GM21423 (cell line): ENCODE measurements at regions not wholly inside any gene's neighbourhood (a gene's known extent, or its start where the extent isn't known, plus 50 kb on each side); places are given as distances from the start of the nearest gene placed in this dataset.

Experiments
- ATAC-seq: cut with Tn5 transposase; IDR thresholded peaks from one replicate; pipeline ENCODE4 v1.9.1; 2021; ENCODE audit warnings: mild to moderate bottlenecking, moderate library complexity; ENCODE audit not compliant: unreplicated experiment

DNA sequence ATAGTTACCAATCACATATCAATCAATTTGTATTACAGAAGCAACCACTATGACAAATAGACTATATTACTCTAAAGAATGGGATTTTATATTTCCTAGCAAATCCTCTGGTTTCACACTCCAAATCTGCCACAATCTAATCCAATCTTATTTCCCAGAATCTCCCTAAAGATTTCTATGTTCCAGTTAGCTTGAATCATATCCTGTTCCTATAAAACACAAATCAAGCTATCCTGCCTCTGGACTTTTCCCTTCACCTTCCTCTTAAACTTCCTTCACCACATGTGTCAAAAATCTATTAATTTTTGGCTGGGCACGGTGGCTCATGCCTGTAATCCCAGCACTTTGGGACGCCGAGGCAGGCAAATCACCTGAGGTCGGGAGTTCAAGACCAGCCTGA, 50.0 kb downstream of the PIK3C2A start:
- ATAC-seq = no peak

- ATAC-seq = no peak
Observed at GRCh38 chr11:17156283-17156682, 51.5 kb downstream of the PIK3C2A start.

GRCh38 chr11:17154409-17155159, 53.2 kb downstream of the PIK3C2A start:
- ATAC-seq = peak; percentile 53

DNA sequence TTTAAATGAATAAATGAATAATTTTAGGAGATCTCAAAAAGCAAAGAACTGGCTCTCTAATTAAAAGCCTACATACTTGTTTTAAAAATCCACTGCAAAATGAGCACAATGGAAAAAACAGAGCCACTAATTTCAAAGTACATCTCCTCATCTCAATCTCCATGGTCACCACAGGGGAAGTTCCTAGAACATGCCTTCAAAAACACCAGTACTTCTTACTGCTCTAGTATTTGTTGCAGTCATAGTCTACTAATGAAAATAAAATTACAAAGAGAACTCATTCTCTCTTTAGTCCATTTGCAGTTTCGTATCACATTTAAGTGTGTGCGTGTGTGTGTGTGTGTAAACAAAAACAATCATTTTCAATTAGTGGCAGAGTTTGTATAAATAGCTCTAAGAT, 54.0 kb downstream of the PIK3C2A start:
- no peak for ATAC-seq

DNA sequence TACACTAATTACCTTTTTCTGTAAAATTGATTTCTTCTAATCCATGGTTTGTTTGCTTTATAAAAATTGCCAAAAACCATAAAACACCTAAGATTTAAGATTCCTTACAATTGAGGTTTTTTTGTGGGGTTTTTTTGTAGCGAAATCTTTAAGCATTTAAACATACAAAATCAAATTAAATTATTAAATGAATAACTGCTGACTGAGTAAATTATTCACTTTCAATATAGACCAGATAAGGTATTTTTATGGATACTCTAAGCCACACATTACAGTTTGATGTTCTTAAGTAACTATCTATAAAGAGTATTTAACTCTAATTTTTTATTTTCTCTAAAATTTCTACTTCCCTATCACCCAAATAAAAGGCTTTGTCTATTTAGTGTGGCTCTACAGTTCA, 55.5 kb downstream of the PIK3C2A start:
- no peak for ATAC-seq

DNA sequence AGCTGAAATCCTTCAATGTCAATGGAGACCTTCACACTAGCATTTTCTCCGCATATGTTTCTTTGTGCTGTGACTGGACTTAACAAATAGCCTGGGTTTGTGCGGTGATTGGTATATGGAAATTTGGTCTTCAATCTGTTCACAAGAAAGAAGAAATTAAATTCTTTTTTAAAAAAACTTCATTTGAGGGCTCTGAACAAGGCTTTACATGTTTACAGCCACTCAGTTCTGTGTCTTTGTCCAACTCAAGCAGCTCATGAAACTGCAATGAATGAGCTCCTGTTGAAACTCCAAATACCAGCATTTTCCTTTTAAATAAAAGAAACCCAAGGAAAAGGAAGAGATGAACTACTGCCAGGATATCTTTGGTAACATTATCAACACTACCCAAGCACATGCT, 57.3 kb downstream of the PIK3C2A start:
- ATAC-seq = no peak

GRCh38 chr11:17148536-17148935, 59.2 kb downstream of the PIK3C2A start:
- ATAC-seq = no peak

DNA sequence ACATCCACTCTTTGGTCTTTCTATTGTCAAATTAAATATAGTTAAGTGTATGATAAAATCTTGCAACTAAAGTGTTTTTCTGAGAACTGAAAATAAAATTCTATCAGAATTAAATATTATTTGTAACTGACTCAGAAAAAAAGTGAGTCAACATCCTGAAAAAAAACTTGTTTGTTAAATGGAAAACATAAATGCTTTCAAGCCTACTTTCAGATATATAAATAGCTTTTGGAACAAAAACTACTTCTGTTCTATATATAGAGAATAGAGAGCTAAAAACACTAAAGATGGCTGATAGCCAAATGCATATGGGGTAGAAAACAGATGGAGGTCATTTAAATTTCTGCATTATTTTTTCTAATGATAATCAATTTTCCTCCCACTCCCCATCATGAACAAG, 61.8 kb downstream of the PIK3C2A start:
- no peak for ATAC-seq

- ATAC-seq = no peak
Observed at GRCh38 chr11:17142450-17142849, 65.0 kb upstream of the RPS13 start.

- no peak for ATAC-seq
Observed at GRCh38 chr11:17141156-17141555, 63.7 kb upstream of the RPS13 start.

DNA sequence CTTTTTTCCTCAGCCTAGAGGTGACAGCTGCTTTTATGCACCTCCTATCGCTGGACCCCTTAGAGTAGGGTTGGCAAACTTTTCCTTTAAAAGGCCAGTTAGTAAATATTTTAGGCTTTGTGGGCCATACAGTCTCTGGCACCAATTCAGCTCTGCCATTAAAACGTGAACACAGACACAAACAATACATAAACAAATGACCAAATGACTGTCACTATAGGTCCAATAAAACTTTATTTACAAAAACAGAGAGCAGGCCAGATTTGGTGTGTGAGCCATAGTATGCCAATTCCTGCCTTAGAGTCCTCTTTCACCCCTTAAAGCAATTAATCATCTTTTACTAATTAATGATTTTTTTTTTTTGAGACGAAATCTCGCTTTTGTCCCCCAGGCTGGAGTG, 61.1 kb upstream of the RPS13 start:
- ATAC-seq = no peak

GRCh38 chr11:17135916-17136683, 58.6 kb upstream of the RPS13 start:
- no peak for ATAC-seq

GRCh38 chr11:17132654-17133053, 55.2 kb upstream of the RPS13 start:
- ATAC-seq = no peak

GRCh38 chr11:17129003-17129402, 51.5 kb upstream of the RPS13 start:
- no peak for ATAC-seq
